HG03108 (cell line): ENCODE measurements at regions not wholly inside any gene's neighbourhood (a gene's known extent, or its start where the extent isn't known, plus 50 kb on each side); places are given as distances from the start of the nearest gene placed in this dataset.

Experiments
- ATAC-seq: cut with Tn5 transposase; IDR thresholded peaks from one replicate; pipeline ENCODE4 v1.9.1; 2021; ENCODE audit warnings: moderate library complexity; ENCODE audit not compliant: unreplicated experiment

DNA sequence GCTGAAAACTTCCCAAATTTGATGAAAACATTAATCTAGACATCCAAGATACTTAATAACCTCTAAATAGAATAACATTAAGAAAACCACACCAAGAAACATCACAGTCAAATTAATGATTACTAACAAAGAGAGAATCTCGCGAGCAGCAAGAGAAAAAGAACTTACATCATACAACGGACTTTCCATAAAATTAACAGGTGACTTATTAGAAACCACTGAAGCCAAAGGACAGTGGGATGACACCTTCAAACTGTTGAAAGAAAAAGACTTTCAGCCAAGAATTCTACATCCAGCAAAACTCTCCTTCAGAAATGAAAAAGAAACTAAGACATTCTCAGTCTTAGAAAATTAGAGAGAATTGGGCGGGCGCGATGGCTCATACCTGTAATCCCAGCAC is 232.0 kb downstream of the SNCA start:
- no peak for ATAC-seq

DNA sequence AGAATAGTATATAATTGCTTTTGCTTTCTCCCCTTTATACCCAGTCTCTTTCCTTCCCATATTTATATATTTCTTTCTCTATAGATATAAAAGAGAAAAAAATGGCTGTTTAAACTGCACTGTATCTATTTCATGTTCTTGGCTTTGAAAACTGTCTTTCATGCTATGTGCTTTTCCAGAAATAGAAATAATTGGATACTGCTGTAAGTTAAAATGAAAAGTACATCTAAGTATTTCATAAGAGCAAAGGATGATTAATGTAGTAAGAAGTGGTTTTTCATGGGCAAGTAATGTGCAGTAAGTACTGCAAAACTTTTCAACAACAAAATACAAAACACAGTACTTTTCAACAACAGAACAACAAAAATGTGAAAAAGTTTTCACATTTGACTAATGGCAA is 237.9 kb downstream of the SNCA start:
- ATAC-seq = no peak

DNA sequence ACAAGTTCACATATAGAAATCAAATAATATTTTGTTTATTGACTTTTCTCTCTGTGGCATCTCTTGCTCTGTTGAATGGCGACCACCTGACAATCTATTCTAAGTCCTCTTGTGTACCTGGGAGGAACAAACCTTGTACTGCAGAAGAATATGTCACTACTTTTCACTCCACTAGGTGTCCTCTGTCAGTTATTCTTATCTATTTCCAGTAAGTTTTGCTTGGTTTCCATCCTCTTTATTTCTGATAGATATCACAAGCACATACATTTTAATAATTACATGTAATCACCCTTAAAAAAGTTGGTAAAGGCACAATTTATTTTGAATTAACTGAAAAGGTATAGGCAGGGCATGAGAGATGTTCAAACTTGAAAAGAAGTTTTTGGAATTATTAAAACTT is 238.4 kb downstream of the SNCA start:
- no peak for ATAC-seq

DNA sequence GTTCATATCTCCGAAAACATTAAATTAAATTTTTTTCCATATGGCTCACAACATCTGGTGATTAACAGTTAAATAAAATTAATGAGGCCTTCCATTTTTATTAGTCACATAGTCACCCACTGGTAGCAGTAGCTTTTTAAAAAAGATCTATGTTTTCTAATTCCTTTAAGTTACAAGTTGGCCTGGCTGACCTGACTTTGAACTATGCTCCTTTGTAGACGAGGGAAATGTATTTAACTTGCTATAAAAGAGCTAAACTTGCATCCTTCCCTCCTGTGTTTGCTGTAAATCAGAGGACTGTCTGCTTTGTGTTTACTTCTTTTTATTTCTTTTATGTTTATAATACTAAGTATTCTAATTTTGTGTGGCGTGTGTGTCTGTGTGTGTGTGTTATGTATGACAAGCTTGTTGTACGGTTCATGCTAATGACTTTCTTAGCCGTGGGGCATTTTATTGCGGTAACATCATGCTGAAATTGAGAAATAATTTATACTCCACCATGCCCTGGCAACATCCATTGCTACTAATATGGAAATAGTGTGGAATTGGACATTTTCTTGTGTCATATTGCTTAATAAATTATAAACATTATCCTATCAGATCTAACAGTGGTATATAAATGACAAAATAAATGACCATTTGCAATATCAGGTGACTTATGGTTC is 241.7 kb downstream of the SNCA start:
- ATAC-seq = no peak

DNA sequence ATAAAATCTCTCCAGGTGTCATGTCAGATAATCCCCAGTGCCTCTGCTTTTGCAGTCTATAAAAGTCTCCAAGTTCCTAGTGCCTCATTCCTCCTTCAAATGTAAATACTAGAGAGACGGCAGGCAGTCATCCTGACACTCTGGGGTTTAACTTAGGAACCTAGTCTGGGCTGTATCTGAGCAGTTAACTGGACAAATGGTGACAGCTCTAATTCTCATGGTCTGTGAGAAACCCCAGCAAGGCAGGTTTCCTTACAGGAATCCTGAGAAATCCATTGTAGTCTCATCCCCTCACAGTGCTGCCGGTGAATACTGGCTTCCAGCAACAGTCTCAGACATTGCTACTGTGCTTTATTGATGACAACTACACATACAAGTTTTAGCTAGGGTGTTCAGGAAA is 246.8 kb downstream of the SNCA start:
- ATAC-seq = no peak

DNA sequence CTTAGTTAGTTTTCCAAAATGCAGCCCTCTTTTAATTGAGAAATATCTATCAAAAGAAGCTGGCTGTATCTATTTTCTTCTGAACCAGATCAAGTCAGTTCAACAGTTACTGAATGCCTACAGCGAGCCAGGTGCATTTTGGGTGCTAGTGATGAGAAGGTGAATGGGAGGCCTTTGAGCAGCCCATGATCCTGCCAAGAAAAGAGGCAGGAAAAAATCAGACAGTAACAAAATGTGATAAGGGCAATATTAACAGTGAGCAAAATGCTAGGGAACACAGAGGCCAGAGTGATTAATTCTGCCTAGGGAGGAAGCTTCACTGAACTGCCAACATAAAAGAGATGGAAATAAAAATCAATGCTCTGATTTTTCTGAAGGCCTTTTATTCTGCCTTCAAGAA is 248.5 kb downstream of the SNCA start:
- ATAC-seq = no peak

DNA sequence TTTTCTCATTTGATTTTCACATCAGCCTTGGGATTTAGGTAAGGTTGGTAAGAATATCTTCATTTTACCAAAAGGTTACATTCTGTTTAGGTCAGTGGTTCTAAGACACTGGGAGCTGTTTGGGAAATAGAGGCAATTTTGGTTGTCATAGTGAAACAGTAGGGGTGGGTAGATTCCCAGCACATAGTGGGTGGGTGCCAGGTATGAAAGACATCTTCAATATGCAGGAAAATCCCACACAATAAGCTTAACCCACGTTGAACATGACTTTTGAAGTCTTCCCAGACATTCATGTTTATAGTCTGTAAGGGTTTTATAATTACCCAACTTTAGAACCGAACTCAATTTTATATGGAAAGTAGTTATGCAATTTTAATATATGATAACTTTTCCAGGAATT is 249.6 kb downstream of the SNCA start:
- no peak for ATAC-seq

DNA sequence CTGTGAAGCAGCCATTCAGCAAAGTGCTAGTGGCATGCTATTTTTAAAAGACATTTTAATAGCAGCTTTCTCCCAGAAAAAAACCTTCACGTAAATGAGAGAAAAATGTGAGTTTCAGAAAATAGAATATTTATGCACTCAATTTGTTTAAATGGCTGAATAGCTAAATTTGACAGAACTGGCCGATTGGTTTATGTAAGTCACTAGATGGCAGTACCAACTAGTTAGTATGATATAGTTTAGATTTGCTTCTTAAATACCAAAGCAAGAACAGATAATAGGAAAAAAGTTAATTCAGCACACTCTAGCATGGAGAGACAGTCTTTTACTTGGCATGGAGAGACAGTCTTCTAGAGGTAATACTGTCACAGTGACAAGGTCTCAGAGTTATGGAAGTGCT is 250.1 kb downstream of the SNCA start:
- no peak for ATAC-seq

DNA sequence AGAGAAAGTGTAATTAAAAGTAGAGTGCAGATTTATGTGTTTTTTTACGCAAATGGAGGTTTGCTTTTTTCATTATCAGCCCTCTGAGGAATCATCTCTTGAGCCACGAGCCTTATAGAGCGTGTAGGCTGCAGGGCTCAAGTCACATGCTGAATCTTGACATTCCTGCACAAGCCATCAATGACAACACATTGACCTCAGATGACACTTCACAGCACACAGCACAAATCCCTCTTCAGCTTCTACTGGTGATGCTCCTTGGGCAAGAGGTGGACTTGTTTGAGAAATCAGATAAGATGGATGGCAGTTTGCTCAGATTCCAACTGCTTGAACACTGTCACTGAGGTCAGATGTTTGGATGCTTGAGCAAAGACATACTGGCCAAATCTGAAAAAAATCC is 250.6 kb downstream of the SNCA start:
- no peak for ATAC-seq

DNA sequence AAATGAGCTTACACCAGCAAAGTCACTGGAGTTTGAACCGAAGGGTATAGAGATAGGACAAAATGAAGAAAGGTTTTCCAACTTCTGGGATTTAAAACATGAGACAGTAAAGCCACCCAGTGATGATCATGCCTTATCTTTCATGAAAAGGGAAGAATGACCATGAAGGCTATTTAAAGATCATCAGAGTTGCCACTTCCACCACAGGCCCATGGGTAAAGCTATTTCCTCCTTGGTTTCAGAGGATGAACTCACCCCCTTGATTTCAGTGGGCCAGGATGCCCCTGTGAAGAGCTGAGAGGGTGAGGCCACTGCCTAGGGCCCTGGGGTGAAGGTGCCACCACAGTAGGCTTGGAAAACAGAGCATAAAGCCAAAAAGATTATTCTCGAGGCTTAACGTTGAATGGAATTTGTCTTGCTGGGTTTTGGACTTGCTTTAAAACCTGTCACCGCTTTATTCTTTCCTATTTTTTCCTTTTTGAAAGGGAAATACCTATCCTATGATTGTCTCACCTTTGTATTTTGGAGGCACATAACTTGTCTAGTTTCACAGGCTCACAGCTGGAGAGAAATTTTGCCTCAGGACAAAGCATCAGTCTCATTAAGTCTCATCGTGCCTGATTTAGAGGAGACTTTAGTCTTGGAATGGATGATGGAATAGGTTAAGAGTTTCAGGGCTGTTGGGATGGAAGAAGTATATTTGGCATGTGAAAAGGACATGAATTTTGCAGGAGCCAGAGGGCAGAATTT is 254.0 kb downstream of the SNCA start:
- no peak for ATAC-seq

DNA sequence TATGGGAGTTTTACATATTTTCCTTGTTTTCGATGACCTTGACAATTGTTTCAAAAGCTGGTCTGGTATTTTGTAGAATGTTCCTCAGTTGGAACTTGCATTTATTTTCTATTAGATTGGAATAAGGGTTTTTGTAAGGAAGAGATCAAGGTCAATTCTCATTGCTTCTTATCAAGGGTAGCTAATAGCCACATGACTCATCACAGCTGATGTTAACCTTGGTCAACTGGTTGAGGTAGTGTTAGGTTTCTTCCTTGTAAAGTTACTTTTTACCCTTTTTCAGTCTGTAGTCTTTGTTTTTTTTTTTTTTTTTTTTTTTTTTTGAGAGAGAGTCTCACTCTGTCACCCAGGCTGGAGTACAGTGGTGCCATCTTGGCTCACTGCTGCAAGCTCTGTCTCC is 257.2 kb downstream of the SNCA start:
- ATAC-seq = no peak

DNA sequence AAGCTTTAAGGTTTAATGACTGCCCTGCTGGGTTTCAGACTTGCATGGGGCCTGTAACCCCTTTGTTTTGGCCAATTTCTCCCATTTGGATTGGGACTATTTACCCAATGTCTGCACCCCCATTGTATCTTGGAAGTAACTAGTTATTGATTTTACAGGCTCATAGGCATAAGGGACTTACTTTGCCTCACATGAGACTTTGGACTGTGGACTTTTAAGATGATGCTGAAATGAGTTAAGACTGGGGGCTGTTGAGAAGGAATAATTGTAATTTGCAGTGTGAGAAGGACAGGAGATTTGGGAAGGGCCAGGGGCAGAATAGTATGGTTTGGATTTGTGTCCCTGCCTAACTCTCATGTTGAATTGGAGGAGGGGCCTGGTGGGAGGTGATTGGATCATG is 260.7 kb downstream of the SNCA start:
- no peak for ATAC-seq

DNA sequence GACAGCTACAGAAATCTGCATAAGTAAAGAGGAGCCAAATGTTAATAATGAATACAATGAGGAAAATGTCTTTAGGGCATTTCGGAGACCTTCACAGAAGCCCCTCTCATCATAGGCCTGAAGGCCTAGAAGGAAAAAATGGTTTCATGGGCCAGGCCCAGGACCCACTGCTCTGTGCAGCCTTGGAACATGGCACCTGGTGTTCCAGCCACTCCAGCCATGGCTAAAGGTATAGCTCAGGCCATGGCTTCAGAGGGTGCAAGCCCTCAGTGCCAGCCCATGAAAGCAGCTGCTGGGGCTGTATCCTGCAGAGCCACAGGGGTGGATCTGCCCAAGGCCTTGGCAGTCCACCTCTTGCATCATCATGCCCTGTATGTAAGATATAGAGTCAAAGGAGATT is 261.1 kb downstream of the SNCA start:
- no peak for ATAC-seq

DNA sequence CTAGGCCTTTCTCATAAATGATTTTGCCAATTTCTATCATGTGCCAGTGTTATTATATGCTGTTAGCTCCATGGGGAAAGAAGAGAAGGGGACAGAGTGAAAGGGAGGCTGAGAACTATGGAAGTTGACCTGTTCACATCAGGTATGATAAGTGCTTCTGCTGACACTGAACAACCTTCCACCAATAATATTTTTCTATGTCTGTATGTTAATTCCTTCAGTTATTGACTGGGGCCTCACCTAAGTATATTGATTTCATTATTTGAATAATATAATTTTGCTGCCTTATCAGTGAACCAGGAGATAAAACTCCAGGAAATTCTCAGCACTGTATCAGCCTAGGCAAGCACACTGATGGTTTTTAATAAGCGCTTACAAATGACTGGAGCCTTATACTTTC is 262.8 kb downstream of the SNCA start:
- no peak for ATAC-seq

DNA sequence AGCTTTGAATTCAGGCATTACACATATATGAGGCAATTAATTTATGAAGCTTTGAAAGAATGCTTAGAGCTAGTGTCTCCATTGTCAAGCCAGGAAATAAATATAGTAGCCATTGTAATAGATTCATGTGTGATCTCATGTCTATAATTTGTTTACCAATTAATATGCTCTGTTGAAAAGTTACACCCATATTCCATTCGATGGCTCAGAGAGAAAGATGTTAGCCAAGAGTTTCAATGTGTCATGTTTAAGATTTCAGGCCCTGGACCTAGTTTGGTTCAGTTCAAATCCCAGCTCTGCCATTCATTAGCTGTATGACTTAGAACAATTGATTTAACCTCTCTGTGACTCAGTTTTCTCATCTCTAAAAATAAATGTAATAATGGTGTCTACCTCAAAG is 263.3 kb downstream of the SNCA start:
- no peak for ATAC-seq

DNA sequence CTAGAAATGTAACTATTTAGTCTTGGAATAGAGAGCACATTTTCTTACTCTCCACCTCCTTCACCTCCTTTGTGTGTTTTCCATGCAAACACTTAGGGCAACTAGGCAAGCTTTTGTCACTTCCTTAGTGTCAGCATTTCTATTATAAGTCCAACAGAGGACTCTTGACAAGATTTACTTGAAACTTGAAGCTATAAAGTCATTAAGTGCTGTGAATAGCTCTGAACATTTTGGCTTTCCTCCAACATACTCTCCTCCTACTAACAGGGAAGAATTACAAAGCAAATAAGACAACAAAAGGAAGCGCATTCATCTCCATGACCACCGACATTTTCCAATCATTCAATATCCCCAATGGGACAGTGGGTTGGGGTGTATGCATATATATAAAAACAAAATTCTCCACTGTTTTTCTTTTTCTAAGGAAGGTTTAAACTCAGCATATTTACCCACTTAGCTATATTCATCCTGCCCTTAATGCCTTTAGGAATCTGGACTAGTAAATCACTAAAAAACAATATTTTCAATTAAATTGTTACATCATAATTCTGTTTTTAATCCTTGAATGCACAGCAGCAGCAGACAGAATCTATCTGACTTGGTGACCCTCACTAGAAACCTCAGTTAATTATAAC is 264.6 kb downstream of the SNCA start:
- ATAC-seq = no peak

DNA sequence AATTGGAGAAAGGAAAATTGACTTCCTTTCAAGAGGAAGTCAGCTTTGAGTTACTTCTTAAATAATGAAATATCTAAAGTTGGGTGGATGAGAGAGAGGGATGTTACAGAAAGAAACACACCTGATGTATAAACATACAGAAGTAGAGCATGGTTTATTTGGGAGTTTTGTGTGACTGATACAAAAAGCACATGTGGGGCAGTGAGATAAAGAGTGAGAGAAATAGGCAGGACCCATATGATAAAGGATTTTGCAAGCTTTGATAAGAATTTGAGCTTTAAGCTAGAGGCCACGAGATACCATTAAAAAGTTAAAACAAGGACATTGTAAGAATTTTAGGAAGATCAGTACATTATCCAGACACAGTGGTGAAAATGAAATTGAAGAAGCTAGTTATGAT is 263.3 kb upstream of the GPRIN3 start:
- ATAC-seq = no peak

DNA sequence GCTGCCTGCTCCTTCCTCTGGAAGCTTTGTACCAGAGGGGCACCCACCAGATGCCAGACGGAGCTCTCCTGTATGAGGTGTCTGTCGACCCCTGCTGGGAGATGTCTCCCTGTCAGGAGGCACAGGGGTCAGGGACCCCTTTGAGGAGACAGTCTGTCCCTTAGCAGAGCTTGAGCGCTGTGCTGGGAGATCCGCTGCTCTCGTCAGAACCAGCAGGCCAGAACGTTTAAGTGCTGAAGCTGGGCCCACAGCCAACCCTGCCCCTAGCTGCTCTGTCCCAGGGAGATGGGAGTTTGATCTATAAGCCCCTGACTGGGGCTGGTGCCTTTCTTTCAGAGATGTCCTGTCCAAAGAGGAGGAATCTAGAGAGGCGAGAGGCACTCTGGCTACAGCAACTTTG is 260.3 kb upstream of the GPRIN3 start:
- ATAC-seq = no peak

DNA sequence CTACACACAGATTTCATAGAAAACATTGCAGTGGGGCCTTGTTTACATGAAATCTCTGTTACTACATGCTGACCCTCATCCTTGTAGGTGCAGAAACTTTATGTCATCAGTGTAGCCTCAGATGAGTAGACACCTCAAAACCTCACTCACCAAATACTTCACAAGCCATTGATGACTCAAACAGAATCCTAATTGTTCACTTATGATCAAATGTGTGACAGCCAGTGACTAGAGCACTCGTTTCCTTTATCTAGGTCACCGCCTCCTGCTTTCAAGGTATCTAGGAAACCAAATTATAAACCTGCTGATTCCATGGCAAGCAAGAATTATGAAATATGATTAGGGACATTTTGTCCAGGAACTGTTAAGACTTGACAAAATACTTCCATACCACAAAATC is 255.8 kb upstream of the GPRIN3 start:
- ATAC-seq = peak; percentile 66

DNA sequence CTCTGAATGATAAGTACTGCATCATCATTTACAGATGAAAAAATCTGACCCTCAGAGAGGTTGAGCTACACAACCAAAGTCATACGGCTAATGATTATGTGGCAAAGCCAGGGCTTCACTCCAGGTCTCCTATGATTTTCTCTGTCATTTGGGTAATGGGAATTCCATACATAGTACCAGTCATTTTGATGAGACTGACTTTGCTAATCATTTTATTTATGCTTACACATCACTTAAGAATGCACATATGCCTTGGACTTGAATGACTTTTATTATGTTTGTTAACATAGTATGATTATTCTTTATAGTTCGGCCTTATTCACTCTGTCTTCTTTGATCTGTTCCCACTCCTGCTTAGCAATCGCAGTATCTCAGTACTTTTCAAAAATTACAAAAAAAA is 255.1 kb upstream of the GPRIN3 start:
- no peak for ATAC-seq

DNA sequence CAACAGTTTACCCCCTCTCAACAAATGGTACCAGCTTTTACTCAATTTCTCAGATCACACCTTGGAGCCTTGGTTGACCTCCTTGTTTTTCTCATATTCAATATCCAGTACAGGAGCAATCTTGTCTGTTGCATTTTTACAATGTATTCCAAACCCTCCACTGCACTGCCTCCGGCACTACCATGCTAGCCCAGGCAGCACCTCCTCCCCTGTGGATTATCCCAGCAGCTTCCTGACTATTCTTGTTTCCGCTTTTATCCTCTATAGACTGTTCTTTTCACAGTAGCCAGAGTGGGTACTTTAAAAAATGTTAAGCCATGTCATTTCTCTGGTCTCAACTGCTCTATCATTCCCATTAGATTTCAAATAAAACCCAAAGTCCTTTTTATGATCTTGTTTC is 253.4 kb upstream of the GPRIN3 start:
- no peak for ATAC-seq

DNA sequence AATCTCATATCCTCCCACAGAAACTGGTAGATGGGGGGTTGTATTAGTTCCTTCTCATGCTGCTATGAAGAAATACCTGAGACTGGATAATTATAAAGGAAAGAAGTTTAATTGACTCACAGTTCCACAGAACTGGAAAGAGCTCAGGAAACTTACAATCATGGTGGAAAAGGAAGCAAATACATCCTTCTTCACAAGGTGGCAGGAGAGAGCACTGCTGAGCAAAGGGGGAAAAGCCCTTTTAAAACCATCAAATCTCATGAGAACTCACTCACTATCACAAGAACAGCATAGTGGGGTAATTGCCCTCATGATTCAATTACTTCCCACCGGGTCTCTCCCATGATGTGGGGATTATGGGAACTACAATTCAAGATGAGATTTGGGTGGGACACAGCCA is 250.5 kb upstream of the GPRIN3 start:
- ATAC-seq = no peak
